K562 (cell line): ENCODE measurements at regions not wholly inside any gene's neighbourhood (a gene's known extent, or its start where the extent isn't known, plus 50 kb on each side); places are given as distances from the start of the nearest gene placed in this dataset.

Experiments used
- ATAC-seq: fragments of 200-7000 bp; cut with Tn5 transposase; 3 replicates; pipeline ENCODE4 v1.9.1; 2020; ENCODE audit warnings: moderate library complexity
- BruUV-seq: library from RNA; stranded (reverse); fragments of 400-500 nt; replicated peaks from 2 replicates; lab custom pipeline; 2021; lab: Mats Ljungman, UMichigan
- CTCF ChIA-PET: fragments of 300-600 bp; formaldehyde crosslinking; extraction: SDS; loops from one replicate; lab custom pipeline; 2021; ENCODE audit warnings: low intra/inter-chr PET ratio; lab: Yijun Ruan, JAX
- POLR2A ChIA-PET: fragments of 300-600, 350-650 bp; sonication (Branson Sonifier 250); formaldehyde crosslinking; extraction: SDS; loops from one replicate; lab custom pipeline; 2021; ENCODE audit warnings: antibody characterized with exemption, inconsistent platforms; lab: Yijun Ruan, JAX
- DNase-seq, 4 experiments: peaks; one replicate each; pipeline versions ENCODE4 v3.0.0 to v3.0.0-alpha.2; 2011 to 2018; ENCODE audit warnings: low spot score in 3 of 4, mixed read lengths in 3 of 4; ENCODE audit errors: extremely low read depth in 1 of 4
- FAIRE-seq: peaks from 2 replicates; lab custom pipeline; 2011; peaks lifted over from hg19 to GRCh38; lab: Jason Lieb, UNC
- H2AFZ ChIP-seq: 2 replicates; pipeline ENCODE4 v1.6.0; 2011; ENCODE audit warnings: low read depth, low read length, control low read depth, inconsistent platforms
- H3K27ac ChIP-seq: fragments of 200-600 bp; 3 replicates; pipeline ENCODE4 v1.8.0; 2011; ENCODE audit warnings: low read depth, mild to moderate bottlenecking, control low read depth, inconsistent platforms, low read length, moderate library complexity, mixed read lengths; ENCODE audit errors: extremely low read depth
- H3K27me3 ChIP-seq, 2 experiments: fragments of 300-600 bp in 1 of 2; 2 replicates in 1 of 2; 3 replicates in 1 of 2; pipeline versions ENCODE4 v1.6.0 to v1.8.0; 2011; ENCODE audit warnings: inconsistent platforms in 2 of 2, low read length in 2 of 2, mild to moderate bottlenecking in 1 of 2, mixed read lengths in 1 of 2, moderate library complexity in 1 of 2; ENCODE audit not compliant: control insufficient read depth in 2 of 2, insufficient read depth in 2 of 2
- H3K36me3 ChIP-seq: fragments of 300-600 bp; 3 replicates; pipeline ENCODE4 v1.8.0; 2011; ENCODE audit warnings: mild to moderate bottlenecking, low read length, inconsistent platforms; ENCODE audit not compliant: control insufficient read depth, insufficient read depth
- H3K4me1 ChIP-seq, 2 experiments: fragments of 200-600 bp in 1 of 2; replicated peaks in 1 of 2; 2 replicates in 1 of 2; 3 replicates in 1 of 2; pipeline versions ENCODE4 v1.5.1 to v1.8.0; 2011; ENCODE audit warnings: inconsistent platforms in 2 of 2, low read length in 2 of 2, mild to moderate bottlenecking in 1 of 2, mixed read lengths in 1 of 2, moderate library complexity in 1 of 2; ENCODE audit not compliant: control insufficient read depth in 2 of 2, insufficient read depth in 2 of 2
- H3K4me2 ChIP-seq: 2 replicates; pipeline ENCODE4 v1.6.1; 2011; ENCODE audit warnings: low read length, control low read depth, inconsistent platforms, mixed read lengths; ENCODE audit not compliant: insufficient read depth
- H3K4me3 ChIP-seq: fragments of 200-600 bp; sonication (generic), shearing (Covaris generic); 2 replicates; pipeline ENCODE4 v1.5.1; 2016; ENCODE audit warnings: control low read depth, inconsistent platforms
- H3K79me2 ChIP-seq: fragments of 200-600 bp; 3 replicates; pipeline ENCODE4 v1.8.0; 2011; ENCODE audit warnings: low read length, inconsistent platforms; ENCODE audit not compliant: control insufficient read depth, insufficient read depth
- H3K9ac ChIP-seq, 2 experiments: 2 replicates each; pipeline versions ENCODE4 v1.6.0 to v1.6.1; 2011; ENCODE audit warnings: low read depth in 2 of 2, low read length in 2 of 2, control low read depth in 1 of 2, inconsistent platforms in 1 of 2, mild to moderate bottlenecking in 1 of 2, mixed read lengths in 1 of 2; ENCODE audit not compliant: insufficient read depth in 1 of 2
- H3K9me1 ChIP-seq: one replicate; pipeline ENCODE4 v1.6.0; 2011; ENCODE audit warnings: inconsistent platforms, mild to moderate bottlenecking, low read length, moderate library complexity; ENCODE audit not compliant: control insufficient read depth, insufficient read depth
- H3K9me3 ChIP-seq: replicated peaks from 2 replicates; pipeline ENCODE4 v1.5.1; 2011; ENCODE audit warnings: low read depth, low read length, inconsistent platforms; ENCODE audit not compliant: control insufficient read depth, insufficient read depth
- H4K20me1 ChIP-seq: replicated peaks from 2 replicates; pipeline ENCODE4 v1.6.1; 2011; ENCODE audit warnings: low read length, inconsistent platforms, mixed read lengths; ENCODE audit not compliant: control insufficient read depth, insufficient read depth
- CSDE1 ChIP-seq, 2 experiments: fragments of 450-650 bp; IDR thresholded peaks; 2 replicates each; pipeline ENCODE4 v1.6.1; 2016; ENCODE audit warnings: mild to moderate bottlenecking in 1 of 2
- JUN ChIP-seq, 2 experiments: sonication (generic) in 1 of 2; formaldehyde crosslinking in 1 of 2; IDR thresholded peaks; 2 replicates each; pipeline versions ENCODE4 v1.6.1 to v1.8.0; 2012 to 2022; ENCODE audit warnings: borderline replicate concordance in 2 of 2, mild to moderate bottlenecking in 2 of 2, improper control_type of control experiment in 1 of 2, low read depth in 1 of 2, low read length in 1 of 2, missing genetic modification reagents in 1 of 2
- KDM4B ChIP-seq, 2 experiments: fragments of 450-650 bp in 1 of 2; sonication (generic) in 1 of 2; IDR thresholded peaks; 2 replicates each; pipeline ENCODE4 v1.6.1; 2016 to 2017; ENCODE audit warnings: borderline replicate concordance in 2 of 2, antibody characterized with exemption in 1 of 2, low read depth in 1 of 2, mild to moderate bottlenecking in 1 of 2
- MCM3 ChIP-seq: fragments of 450-650 bp; IDR thresholded peaks from 2 replicates; pipeline ENCODE4 v1.6.1; 2016
- MTF1 ChIP-seq: fragments of 250-450 bp; sonication (Bioruptor Pico); IDR thresholded peaks from 2 replicates; pipeline ENCODE4 v1.9.0; 2021; ENCODE audit warnings: moderate library complexity, mild to moderate bottlenecking, inconsistent platforms, borderline replicate concordance
- PHF20 ChIP-seq: fragments of 450-650 bp; IDR thresholded peaks from 2 replicates; pipeline ENCODE4 v1.6.1; 2018; ENCODE audit not compliant: partially characterized antibody
- POLR2A ChIP-seq: fragments of 450-650 bp; conservative IDR thresholded peaks from 2 replicates; pipeline ENCODE4 v1.6.1; 2016
- TSHZ1 ChIP-seq: fragments of 250-450 bp; sonication (Bioruptor Pico); IDR thresholded peaks from 2 replicates; pipeline ENCODE4 v1.4.0; 2020; ENCODE audit warnings: mild to moderate bottlenecking, moderate library complexity
- ZKSCAN3 ChIP-seq: fragments of 250-450 bp; sonication (Bioruptor Pico); IDR thresholded peaks from 2 replicates; pipeline ENCODE4 v1.4.0; 2020
- ZNF75A ChIP-seq: fragments of 450-650 bp; formaldehyde crosslinking; IDR thresholded peaks from 2 replicates; pipeline ENCODE4 v1.4.0; 2020; ENCODE audit warnings: mild to moderate bottlenecking
- WGBS: fragments of 100-300 bp; shearing (Covaris generic); methylation state at CpG from one replicate; pipeline ENCODE4 v1.1.6; 2016; ENCODE audit warnings: low coverage, mixed read lengths; ENCODE audit not compliant: insufficient coverage; ENCODE audit errors: missing lambda C conversion rate; 5-methylcytosine and 5-hydroxymethylcytosine counted together
- in situ Hi-C: fragments of 300-500 bp; cut with MboI; formaldehyde crosslinking; loops from 4 replicates; pipeline ENCODE4 v1.15.0; 2018; ENCODE audit warnings: inconsistent platforms, mixed read lengths
- intact Hi-C: fragments of 100-400 bp; cut with micrococcal nuclease; formaldehyde crosslinking; loops from 2 replicates; pipeline ENCODE4 v1.14.2; 2022
- TF ChIP-seq, protein P1 (sequence below): fragments of 450-650 bp; IDR thresholded peaks from 2 replicates; pipeline ENCODE4 v1.6.1; 2016; ENCODE audit warnings: low read depth, mild to moderate bottlenecking, moderate library complexity

DNA sequence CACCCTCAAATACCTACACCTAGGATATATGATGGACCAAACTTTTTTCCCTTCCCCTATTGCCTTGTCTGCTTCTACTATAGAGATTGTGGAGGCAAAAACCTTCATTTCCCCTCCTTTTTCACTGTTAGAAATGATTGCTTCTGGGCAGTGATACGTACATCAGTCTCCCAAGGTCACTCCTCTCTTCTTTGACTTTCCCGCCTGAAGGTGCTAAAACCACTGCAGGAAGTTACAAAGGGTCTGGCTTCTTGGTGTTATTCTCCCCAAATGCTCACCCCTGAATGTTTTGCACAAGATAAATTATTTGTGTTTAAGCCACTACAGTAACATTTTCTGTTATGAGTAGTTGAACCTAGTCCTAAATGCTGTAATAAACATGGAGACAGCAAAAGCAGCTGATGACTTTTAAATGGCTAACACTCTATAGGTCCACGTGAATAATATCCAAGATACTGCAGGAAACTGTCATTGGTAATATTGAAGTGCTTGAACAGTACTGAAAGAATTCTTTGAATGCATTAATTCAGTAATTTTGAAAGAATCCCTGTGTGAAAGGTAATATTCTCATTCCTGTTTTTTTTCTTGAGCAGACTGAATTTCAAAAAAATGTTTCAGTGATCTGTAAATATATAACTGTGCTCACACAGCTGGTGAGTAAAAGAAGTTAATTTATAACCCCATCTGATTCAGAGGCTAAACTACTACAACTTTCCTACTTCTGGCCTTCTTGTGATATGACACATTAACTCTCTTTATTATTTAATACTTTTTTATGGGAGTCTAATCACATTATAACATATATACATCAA, 865.1 kb downstream of the EFNB2 start:
- Histone ChIP-seq H3K9me1 (no peaks in the 10 kb centered on the region), H2AFZ (no peak overlapping the region)
- no peak for ATAC-seq
- in situ Hi-C loops, result no loop called here
- no peak for TF ChIP-seq ZKSCAN3 (CRISPR knock-in tag)
- TF ChIP-seq CSDE1 (IDR thresholded peaks at IDR 0.05), result no peak
- TF ChIP-seq MTF1 (CRISPR knock-in tag), result no peak
- no peak for TF ChIP-seq POLR2A
- TF ChIP-seq, protein P1, sequence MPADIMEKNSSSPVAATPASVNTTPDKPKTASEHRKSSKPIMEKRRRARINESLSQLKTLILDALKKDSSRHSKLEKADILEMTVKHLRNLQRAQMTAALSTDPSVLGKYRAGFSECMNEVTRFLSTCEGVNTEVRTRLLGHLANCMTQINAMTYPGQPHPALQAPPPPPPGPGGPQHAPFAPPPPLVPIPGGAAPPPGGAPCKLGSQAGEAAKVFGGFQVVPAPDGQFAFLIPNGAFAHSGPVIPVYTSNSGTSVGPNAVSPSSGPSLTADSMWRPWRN, result no peak
- no peak for TF ChIP-seq MCM3
- no peak for TF ChIP-seq JUN (IDR thresholded peaks at IDR 0.05; ENCODE audit: borderline replicate concordance, low read depth, low read length)
- TF ChIP-seq JUN (CRISPR knock-in tag; IDR thresholded peaks at IDR 0.05; ENCODE audit: borderline replicate concordance), result no peak
- no peak for TF ChIP-seq PHF20
- no peak for TF ChIP-seq ZNF75A (CRISPR knock-in tag)
- no peak for TF ChIP-seq TSHZ1 (CRISPR knock-in tag)
- no peak for TF ChIP-seq KDM4B (IDR thresholded peaks at IDR 0.05; ENCODE audit: borderline replicate concordance in 2 of 2, low read depth in 1 of 2)
- TF ChIP-seq, all 486 proteins: peak for 0
- Histone ChIP-seq H3K79me2 (no peaks in the 10 kb centered on the region), H3K9ac (no peak overlapping the region), H3K4me3 (no peak overlapping the region), H3K27ac (no peak overlapping the region), H3K36me3 (no peaks in the 10 kb centered on the region), H4K20me1 (no peaks in the 10 kb centered on the region), H3K4me2 (no peak overlapping the region), H3K9me3 (no peaks in the 10 kb centered on the region), H3K27me3 (no peaks in the 10 kb centered on the region), H3K4me1 (no peaks in the 10 kb centered on the region)
- DNase-seq (no peak), FAIRE-seq (no peak)
- intact Hi-C loops, result no loop called here
- WGBS, result 0% methylated on average over 3 of the region's 3 CpGs
- ChIA-PET CTCF (no interaction called here), POLR2A (no interaction called here)
- no TSS peak for BruUV-seq
